ENCODE measurements at regions not wholly inside any gene's neighbourhood (a gene's known extent, or its start where the extent isn't known, plus 50 kb on each side); places are given as distances from the start of the nearest gene placed in this dataset.

DNA sequence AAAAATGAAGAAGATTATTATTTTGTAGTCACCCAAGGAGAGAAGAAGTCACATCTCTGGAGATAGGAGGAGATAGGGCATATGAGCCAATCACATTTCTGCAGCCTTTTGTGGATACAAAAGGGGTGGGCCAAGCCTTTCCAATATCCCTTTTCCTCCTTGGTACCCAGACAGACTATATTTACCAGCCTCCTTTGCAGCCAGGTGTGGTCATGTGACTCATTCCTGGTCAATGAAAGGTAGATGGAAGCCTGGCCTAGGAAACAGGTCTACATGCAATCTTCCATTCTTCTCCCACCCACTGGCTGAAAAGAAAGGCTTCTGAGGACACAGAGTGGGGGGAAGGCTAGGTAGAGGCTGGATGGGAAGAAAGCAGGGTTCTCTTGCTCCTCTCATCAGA is 58.1 kb upstream of the ERG start:
- no peak for DNase-seq (ENCODE audit: low spot score)

DNA sequence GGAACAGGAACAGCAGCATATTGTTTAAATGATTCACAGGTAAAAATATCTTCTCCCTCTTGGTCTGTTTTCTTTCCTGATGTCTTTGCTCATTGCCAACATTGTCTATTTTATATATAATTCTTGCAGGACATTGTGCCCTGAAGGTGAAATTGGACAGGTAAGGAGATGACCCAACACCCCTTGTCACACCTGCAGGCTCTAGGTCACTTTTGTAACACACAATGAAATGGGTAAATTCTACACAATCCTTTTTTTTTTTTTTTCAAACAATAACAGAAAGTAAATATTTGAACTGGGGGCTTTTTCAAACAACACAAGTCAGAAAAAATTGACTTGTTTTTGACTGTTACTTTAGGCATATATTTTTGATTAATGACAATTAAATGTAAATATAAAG is 62.9 kb upstream of the ERG start:
- no peak for DNase-seq (ENCODE audit: low spot score)

DNA sequence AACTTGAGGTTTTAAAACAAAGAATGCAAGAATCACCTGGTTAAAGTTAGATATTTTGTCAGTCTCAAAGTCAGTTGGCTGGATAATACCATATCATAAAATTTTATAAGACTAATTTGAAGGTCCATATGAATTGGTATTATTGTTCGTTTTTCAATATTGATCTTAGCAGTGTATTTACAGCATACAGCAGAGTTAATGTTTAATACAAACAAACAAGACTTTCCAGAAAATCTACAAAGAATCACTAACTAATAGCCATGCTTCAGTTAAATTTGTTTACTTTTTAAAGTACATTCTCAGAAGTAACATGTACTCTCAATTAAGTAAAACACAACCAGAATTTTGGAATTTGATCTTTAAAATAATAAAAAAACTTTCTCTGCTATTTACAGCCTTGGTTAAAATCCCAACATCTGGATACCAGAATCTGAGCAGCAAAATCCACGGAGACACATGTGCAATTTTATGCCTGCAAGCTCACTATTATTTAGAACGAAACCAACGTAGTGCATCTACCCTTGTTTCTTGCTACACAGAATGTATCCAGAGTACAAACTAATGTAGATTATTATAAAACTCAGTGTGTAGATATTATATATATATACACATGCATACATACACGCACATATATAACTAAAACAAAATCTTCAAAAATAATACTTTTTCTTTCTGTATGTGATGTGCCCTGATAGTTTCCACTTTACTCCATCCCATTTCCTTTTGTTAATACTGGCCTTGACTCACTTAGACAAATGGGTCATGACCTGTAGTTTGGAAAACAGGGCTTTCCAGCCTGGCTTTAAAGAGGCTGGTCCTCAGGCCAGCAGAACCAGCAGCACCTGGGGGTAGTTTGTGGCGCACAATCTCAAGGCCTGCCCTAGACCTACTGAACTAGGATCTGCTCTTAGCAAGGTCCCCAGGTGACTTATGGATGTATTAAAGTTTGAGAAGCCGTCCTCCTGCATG is 63.6 kb upstream of the ERG start:
- DNase-seq (ENCODE audit: low spot score): no peak

DNA sequence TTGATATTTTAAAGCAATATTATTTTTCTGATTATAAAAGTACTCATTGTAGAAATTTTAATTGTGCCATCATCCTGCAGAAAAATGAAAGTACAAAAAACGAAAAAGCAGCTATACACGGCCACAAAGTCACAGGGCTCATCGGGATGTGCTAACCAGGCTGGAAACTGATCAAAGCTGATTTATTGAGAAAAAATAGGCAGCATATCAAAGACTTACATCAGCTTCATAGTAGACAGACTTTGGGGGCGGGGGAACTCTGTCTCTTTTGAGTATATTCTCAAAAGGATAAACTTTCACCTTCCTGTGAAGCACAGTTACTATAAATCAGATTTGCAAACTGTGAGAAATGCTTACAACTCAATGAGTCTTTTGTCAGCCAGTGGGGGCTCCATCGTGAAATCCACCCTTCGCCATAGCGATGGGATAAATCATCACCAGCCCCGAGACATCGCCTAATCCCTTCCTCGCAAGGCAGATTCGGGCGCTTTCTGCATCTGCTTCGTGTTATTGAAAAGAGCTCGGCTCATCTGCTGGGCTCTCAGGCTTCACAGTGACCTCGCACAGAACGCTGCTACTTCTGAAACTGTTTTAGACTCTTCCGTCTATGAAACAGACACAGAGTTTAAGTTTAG is 69.2 kb upstream of the ERG start:
- DNase-seq (ENCODE audit: low spot score): no peak

DNA sequence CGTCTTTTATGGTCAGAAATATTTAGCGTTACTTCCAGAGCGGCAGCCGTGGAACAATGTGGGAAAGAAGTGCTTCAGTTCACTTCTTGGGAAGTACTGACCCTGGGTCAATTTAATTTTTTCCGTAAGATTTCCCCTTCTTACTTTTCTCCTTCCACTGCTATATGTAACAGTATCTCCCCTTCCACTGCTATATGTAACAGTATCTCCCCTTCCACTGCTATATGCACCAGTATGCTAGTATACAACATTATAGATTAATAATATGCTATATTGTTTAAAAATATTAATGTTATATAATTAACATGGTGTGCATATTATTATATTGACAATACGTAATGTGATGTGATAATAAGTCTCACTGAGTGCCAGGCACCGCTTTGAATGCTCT is 69.7 kb upstream of the ERG start:
- DNase-seq (ENCODE audit: low spot score): no peak

DNA sequence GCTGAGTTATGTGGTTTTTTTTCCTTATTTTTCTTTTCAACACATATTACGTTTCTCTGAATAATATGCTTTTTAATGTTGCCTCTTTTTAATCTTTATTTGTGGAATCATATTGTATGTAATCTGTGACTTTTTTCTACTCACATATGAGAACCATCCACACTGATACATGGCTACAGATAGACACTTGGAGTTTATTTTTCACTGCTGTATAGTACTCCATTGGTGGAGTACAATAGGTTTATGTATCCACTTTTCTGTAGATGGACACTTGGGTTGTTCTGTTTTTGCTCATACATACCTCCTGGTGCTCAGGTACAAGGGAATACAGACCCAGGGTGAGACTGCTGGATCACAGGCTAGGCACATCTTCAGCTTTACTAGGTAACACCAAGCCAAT is 71.5 kb upstream of the ERG start:
- DNase-seq (ENCODE audit: low spot score): no peak

DNA sequence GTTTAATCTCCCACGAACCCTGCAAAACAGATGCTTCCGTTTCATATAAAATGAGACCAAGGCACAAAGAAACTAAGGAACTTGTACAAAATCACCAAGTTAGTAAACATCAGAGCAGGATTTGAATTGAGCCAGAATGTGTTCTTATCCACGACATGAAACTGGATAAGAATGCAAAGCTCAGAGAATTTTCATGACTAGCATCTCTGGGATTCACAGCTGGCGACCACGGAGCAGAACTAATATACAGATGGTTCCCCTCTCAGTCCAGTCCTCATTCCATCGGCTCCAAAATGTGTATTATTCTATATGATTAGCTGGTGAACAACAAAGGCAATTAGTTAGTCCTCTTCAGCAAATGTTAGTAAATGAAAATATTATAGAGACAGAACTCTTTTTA is 72.3 kb upstream of the ERG start:
- DNase-seq (ENCODE audit: low spot score): no peak

DNA sequence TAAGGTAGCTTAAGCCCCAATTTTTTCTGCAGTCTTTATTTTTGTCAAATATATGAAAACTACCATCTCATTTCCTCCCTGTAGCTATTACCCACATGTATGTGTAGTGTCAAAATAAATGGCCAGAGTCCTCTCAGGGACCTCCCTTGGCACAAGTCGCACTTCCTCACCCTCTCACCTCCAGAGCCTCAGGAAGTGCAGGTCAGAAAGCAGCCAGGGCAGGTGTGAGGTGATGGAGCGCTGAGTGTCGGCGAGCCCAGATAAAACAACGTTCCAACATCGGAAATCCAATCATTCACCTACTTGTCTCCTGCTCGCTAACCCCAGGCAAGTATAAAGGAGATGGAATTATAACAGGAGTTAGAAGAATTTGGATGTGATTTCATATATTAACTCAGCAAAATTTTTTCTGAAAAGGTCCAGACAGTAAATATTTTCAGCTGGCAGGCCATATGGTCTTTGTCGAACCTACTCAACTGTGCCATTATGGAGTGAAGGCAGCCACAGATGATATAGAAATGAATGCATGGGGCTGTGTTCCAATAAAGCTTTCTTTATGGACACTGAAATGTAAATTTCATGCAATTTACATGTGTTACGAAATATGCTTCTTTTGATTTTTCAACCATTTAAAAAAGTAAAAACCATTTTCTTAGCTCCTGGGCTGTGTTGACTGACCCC is 76.8 kb upstream of the ERG start:
- DNase-seq (ENCODE audit: low spot score): no peak

DNA sequence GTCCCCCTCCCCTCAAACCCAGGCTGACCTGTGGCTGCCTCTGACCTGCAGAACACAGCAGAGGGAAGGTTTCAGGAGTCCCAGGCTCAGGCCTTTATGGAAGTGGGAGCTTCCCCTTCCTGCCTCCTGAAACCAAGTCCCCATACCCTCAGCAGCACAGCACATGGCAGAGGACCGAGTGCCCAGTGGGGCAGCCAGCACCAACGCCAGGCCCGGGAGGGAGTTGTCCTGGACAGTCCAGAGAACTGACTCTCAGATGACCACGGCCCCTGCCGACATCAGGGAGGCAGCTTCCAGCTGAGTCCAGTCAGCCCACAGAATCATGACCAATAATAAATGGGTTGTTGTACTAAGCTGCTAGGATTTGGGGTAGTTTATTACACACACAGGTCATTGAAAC is 79.6 kb upstream of the ERG start:
- no peak for DNase-seq (ENCODE audit: low spot score)

DNA sequence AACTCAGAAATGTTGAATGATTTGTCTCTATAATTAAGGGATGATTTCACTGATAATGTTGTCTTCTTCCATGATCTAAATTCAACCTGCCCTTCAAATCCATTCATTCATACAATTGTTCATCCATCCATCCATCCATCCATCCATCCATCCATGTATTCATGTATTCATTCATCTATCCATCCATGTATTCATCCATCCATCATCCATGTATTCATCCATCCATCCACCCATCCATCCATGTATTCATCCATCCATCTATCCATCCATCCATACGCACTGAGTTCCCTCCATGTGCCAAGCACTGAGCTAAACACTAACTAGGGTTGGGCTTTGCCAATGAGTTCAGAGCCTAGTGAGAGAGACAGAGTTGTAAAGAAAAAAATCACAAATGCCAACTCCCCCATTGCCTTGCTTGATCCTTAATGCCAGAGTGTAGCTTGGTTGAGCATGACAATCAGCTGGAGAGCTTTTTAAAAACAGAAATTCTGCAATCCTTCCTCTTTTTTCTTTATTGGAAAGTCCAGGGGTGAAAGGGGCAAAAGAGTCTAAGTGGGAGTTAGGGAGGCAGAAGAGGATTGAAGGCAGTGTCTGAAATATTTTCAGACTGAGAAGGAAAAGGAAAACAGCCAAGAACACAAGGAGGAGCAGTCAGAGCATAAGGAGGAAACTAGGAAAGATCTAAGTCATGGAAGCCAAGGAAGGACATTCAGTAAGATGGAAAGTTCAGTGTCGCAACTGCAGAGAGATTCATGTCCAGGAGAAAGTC is 92.4 kb upstream of the ERG start:
- no peak for DNase-seq (ENCODE audit: low spot score)

DNA sequence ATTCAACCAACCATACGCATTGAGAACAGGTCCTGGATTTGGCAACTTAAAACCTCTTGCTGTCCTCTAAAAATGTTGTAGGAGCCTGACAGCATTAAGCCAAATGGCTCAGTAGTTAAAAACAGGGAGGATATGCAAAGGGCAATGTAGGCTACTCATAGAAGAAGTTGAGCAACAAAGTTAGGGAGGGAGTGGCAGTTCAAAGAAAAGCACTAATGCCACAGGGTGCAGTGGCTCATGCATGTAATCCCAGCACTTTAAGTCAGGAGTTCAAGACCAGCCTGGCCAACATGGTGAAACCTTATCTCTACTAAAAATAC is 92.9 kb upstream of the ERG start:
- no peak for DNase-seq (ENCODE audit: low spot score)

DNA sequence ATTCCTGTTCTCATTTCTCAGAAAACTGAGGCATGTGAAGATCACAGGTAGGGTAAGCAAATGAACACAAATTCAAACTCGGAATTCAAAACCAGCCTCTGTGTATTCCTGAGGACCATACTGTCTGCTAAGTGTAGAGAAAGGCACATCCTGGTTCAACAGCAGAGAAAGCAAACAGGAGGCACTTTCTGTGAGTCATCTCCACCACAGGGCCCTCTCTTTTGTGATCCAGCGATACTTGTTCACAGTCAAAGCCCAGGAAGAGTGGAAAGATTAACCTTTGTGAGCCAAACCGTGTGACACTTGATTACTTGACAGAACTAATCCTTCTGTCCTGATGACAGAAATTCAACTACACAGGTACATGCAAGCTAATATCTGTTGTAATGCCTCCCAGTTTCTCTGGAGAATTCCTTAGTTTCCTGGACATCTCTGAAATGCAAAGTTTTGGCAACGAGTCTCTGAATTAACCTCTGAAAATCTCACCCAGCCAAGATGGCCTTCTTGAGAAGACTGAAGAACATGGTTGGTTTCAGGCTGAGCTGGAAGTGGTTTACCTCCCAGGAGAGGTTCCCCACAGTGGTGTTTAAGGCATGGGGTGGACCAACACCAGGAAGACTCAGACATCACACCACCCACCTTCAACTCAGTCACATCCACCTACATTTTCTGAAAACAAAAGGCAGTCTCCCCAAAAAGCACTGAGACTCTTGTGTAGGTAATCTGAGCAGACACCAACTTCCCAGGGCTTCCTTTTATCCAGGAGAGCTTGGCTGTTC is 98.2 kb upstream of the ERG start:
- no peak for DNase-seq (ENCODE audit: low spot score)

DNA sequence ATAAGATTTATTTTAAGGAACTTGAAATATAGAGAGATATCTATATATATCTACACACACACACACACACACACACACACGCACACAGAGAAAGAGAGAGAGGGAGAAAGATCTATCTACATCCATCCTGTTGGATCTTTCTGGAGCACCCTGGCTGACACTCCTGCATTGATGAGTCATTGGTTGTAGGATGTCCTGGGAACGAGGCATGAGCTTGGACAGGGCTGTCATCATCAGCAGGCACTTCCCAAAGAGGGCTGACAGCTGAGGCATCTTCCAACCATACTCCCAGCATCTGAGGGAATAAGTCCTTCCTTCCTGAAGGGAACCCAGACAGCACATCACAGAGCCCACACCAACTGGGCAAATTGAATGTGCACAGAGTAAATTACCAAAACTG is 99.1 kb upstream of the ERG start:
- no peak for DNase-seq (ENCODE audit: low spot score)

DNA sequence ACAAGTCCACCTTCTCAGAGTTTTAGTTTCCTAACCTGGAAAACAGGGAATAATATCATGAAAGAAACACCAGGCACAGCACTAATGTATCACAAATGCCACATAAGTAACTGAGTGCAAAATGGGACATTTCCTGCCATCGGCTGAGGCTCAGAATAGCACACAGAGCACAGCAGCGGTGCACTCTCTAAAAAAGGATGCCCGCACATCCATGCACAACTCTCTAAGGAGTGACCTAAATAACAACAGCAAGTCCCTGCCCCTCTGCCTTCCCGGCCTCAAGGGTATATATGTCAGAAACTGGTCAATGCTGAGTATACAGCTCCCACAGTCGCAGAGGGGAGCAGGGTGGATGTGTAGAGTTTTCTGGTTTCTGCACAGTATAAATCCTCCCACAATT is 100.1 kb upstream of the ERG start:
- DNase-seq (ENCODE audit: low spot score): no peak

DNA sequence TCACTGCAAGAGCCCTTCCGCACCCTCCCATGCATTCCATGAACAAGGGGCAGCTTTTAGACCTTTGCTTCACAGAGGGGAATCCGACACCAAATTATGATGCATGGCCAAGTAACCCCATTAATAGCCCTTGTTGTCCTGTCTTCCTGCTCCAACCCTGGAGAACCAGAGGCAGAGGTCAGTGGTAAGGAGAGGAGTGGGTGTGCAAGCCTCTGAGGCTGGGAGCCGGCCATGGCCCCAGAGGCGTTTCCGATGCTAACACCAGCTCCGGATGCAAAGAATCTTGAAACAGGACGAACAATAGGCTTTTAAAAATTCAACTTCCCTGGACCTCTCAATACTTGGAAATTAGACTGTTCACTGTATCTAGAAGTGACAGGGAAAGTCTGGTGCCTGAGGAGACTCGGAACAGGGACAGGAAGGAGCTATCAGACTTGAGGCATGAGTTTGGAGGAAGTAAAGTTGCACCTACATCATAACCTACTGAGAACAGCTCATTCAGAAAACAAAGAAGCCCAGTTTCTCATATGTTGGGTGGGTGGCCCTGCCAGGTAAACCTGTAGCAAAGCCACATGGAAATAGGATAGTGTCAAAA is 101.2 kb upstream of the ERG start:
- peak; percentile 20 for DNase-seq (ENCODE audit: low spot score)

DNA sequence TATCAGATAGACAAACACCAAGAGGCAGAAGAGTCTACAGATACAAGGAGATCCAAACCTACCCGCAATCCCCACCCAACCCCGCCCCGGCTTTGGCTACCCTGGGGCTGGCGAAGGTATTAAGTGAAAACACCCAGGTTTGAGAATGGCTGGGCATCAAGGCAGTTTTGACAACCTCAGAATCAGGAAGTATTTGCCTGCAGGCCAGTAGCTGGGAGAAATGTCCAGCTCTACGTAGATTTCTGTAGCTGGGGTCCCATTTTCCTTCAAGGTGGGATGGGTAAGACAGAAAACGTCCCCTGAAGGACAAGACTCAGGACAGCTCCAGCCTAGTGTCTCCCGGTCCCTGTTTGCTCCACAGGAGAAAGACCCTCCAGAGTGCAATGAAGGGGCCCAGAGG is 101.8 kb upstream of the ERG start:
- no peak for DNase-seq (ENCODE audit: low spot score)

DNA sequence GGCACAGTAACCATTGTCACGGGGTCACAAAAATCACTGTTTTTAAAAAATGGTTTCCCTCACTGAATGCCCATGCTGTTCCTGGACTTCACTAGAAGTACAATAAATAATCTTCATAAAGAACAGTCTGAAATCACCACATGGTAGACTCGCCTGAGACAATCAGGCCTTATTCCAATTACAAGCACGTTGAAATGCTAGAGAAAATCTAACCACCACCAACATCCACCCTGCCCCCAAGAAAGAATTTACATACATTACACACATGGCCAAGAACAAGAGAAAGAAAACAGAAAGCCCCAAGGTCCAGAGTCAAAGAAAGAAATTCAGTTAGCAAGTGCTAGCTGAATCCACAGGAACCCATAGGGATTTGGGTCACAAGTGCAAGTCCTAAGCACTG is 107.0 kb upstream of the ERG start:
- no peak for DNase-seq (ENCODE audit: low spot score)

DNA sequence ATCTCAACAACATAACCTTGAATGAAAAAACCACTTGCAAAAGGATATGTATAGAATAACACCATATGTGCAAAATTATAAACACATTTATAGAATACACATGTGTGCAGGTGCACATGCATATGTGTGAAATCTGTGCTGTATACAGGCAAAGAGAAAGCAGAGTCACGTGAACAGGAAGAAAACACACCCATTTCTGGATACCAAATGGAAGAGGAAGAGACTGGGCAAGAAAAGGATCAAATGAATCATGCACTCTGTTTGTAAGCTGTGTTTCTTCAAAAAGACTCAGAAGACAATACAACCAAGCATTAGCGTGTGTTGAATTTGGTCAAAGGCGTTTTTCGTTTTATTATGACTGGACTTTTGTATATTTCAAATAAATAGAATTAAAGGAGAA is 111.3 kb upstream of the ERG start:
- DNase-seq (ENCODE audit: low spot score): no peak

DNA sequence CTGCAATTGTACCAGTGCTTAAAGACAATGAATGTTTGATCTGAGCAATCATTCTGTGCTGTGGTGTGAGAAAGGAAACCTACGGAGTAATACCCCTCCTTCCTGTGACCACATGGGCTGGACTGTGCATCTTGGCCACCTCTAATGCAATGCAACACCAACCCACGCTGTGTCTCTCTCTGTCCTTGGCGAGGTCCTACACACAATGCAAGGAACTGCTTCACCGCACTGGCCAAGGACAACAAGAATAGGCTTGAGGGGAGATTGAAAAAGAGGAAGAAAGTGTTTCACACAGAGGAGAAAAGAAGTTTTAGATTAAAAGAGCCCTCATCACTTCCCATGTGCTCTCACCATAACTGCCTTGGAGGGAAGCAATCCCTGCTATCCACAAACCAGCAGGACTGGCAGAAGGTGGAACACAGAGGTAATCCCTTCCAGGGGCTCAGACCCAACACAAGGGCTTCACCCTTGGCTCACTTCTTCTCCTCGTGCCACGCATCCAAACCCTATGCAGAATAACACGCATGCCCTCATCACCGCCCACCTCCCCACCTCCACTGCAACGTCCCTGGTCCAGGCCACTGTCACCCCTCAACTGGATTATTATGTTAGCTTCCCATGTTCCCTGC is 112.5 kb upstream of the ERG start:
- no peak for DNase-seq (ENCODE audit: low spot score)

DNA sequence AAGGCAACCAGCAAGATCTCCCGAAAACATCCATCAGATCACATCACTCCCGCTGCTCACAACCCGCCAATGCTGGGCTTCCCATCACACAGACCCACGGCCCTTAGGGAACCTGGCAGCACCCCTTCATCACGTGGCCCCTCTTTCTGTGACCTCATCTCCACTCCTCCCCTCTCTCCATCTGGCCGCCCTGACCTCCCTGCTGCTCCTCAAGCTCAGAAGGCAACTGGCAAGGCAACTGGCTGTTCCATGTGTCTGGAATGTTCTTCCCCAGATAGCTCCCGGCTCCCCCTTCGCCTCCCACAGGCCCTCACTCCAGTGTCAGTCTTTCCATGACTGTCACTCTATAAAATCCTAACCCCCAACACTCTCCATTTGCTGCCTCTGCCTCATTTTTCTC is 113.0 kb upstream of the ERG start:
- DNase-seq (ENCODE audit: low spot score): no peak

DNA sequence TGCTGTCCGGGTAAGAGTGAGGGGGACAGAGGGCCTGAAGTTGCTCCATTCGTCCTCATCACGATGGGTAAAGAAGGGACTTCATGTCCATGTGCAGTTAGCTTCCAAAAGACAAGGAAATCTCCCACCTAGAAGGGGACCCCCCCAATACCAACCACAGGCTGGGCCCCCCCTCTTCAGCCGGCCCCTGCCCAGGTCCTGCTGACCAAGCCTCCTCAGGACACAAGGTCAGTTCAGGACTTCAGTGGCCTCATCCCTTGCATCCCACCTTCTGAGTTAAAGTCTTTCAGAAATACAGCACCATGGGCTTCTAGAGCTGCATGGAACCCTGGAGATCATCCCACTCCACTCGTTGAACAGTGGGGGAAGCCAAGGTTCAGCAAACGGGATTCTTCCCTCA is 115.4 kb upstream of the ERG start:
- no peak for DNase-seq (ENCODE audit: low spot score)

All from kidney capillary endothelial cell (primary cell).